Posterior cingulate gyrus (tissue), 11 donors: ENCODE measurements at regions not wholly inside any gene's neighbourhood (a gene's known extent, or its start where the extent isn't known, plus 50 kb on each side); places are given as distances from the start of the nearest gene placed in this dataset.
A peak's percentile ranks its signal among the peaks of the same experiment; 100 is the strongest.
"Not testable (repeated sequence)": the region's sequence is repeated elsewhere in the genome, so short reads cannot be mapped to it uniquely, and the experiment has no call there.

Experiments
- DNase-seq, 10 donors: peaks; one replicate each; pipeline versions ENCODE4 v3.0.0 to v3.0.0-alpha.2; 2020 to 2021; ENCODE audit warnings: mixed read lengths in 3 of 10
- intact Hi-C: fragments of 100-400 bp; cut with DNase I; formaldehyde crosslinking; loops from one replicate; pipeline ENCODE4 v1.15.1; 2023

DNA sequence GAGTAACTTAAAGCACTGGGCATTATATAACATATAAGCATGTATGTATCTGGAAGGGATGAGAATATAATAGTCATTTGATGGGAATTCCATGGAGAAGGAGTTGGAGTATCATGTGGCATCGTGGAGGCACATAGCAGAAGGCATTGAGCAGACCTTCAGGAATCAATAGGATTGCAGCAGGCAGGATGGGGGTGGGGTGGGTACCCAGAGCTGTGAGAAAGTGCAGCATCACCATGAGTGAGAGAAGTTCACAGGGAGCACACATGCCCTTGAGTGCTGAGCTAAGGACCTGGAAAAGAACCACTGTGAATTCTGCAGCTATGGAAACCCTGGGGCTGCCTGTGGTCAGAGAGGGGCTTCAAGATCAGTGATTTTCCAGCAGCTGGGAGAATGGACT is 57.3 kb downstream of the MED10 start:
- intact Hi-C loops = no loop called here
- no peak for DNase-seq

DNA sequence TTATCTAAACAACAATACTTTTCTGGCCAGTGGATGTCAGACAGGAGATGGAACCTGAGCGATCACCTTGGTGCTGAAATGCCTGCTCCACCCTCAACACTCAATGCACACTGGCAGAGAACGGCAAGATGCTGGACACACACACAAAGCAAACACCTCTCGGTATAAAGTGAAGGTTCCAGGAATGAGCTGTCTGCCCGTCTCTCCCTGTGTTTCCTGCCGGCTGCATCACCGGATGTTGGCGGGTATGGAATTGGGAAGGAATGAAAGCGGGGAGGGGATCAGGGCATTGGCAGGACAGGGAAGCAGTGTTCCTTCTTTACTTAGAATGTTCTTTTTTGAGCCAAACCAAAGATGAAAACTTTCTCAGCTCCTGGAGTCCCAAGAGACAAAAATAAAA is 59.2 kb downstream of the MED10 start:
- intact Hi-C loops = no loop called here
- peak in 2 of 10 donors; percentile 19 to 35 for DNase-seq

- peak in 1 of 10 donors; percentile 86 for DNase-seq
- intact Hi-C loops = no loop called here
Observed at GRCh38 chr5:6317116-6317798, 61.1 kb downstream of the MED10 start.

GRCh38 chr5:6315580-6315979 is 62.8 kb downstream of the MED10 start:
- DNase-seq = no peak
- intact Hi-C loops = no loop called here

DNA sequence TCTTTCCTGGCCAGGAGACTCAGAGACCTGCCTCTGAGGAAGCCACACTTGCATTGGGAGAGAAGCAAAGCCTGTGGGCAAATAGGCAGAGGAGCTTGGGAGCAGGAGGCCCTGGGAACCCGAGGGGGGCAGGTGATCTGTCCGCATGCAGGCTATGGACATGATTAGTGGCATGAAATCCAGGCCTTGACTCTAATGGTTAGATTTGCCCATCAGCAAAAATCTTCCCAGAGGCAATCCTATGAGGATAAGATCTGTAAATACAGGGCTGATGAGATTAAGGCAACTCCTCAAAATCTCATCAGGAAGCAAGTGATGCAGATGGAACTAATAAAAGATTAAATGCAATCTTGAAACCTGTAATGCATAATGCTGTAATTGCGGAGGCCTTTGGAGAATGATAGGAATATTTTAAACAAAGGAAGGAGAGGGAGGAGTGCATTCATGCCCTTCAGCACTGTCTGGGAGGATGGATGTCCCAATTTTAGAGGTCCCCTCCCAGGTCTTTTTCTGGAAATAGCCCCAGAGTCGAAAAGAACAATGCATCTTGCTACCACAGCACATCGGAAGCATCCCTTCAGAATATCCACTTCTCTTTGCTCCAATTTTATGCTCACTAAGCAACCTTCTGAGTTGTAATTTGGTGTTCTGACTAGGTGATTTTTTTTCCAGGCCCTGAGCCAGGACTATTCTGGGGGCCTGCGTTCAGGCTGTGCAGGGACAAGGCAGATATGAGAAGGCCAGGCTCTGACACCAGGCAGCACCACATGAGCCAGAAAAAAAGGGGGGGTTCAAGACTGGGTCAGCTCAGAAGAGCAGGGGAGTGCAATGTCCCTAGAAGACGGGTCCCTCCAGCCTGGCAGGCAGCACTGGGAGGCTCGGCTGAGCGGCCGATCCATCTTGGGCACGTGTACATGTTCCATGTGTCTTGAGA is 66.5 kb downstream of the MED10 start:
- intact Hi-C loops = no loop called here

GRCh38 chr5:6309949-6310348 is 68.4 kb downstream of the MED10 start:
- no peak for DNase-seq
- intact Hi-C loops = no loop called here

More for the DNA sequence above, 66.5 kb downstream of the MED10 start:
- no peak for DNase-seq

- DNase-seq = no peak
- intact Hi-C loops = no loop called here
Observed at GRCh38 chr5:6308683-6309082, 69.7 kb downstream of the MED10 start.

DNA sequence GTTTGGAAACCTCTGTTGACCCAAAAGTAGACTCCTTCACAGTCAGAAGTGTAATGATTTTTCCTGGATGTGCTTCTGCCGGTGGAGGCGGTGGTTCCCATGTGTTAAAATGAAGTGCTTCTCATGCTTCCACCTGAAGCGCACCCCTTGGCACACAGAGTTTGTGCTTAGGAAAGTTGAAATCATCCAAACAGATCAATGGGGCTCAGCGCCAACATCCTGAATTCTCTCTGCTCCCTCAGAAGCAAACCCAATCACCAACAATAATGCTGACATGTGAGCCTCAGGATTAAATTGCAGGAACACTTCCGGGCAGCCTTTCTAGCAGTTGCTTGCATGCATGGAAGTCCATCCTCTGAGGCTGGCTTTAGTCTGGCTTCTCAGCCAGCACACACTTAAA is 71.0 kb downstream of the MED10 start:
- intact Hi-C loops = no loop called here
- no peak for DNase-seq

- intact Hi-C loops = no loop called here
- DNase-seq = no peak
Observed at GRCh38 chr5:6305853-6306252, 72.5 kb downstream of the MED10 start.

- intact Hi-C loops = no loop called here
- no peak for DNase-seq
Observed at GRCh38 chr5:6302684-6303083, 75.7 kb downstream of the MED10 start.

DNA sequence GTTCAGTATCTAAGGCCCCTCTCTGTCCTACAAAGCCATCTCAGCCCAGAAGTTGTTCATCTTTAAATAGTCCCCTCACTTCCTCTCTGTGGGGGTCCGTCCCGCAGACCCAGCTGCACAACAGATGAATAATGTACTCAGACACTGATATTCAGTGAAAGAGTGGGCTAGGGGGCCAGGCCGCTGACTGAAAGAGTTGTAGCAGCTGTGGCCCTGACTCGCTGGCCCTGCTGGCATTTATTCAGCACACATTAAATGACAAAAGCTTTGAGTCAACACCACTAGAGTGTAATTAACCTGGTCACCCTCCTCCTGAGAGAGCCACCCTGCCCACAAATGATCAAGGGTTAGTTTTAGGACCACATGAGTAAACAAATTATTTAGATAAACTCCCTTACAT is 76.3 kb downstream of the MED10 start:
- no peak for DNase-seq
- intact Hi-C loops = no loop called here

DNA sequence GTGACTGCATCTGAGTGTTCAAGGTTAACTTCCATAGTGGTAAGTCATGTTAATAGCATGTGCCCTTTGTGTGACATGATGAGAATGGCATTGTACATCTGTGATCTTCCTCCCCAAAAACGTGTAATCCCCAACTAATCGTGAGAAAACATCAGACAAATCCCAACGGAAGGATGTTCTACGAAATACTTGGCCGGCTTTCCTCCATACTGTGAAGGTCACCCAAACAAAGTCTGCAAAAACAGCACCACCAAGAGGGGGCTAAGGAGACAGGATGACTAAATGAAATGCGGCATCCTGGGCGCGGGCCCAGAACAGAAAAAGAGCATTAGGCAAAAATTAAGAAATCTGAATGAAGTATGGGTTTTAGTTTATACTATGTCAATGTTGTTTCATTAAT is 81.8 kb downstream of the MED10 start:
- intact Hi-C loops = no loop called here
- no peak for DNase-seq

DNA sequence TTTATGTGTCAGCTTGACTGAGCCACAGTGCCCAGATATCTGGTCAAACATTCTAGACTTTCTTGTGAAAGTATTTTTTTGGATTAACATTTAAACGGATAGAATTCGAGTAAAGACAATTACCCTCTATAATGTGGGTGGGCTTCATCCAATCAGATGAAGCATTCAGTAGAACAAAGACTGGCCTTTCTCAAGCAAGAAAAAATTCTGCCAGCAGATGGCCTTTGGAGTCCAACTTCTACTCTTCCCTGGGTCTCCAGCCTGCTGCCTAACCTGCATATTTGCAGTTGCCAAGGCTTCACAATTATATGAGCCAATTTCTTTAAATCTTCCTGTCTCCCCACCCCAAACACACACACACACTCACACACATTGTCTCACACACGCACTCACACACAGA is 86.4 kb downstream of the MED10 start:
- no peak for DNase-seq
- intact Hi-C loops = no loop called here

DNA sequence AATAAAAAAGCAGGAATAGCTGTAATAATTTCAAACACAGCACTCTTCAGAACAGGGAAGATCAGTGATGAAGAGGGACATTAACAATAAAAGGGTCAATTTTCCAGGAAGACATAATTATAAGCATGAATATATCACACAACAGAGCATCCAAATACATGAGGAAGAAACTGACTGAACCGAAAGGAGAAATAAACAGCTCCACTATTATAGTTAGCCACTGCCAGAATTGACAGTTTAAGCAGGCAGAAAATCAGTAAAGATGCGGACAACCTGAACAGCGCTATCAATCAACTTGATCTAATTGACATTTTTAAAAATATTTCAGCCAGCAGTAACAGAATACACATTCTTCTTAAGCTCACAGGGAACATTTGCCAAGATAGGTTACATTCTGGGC is 89.1 kb downstream of the MED10 start:
- no peak for DNase-seq
- intact Hi-C loops = no loop called here

GRCh38 chr5:6287176-6287575 is 91.2 kb downstream of the MED10 start:
- DNase-seq = peak in 1 of 10 donors; percentile 83
- intact Hi-C loops = no loop called here

DNA sequence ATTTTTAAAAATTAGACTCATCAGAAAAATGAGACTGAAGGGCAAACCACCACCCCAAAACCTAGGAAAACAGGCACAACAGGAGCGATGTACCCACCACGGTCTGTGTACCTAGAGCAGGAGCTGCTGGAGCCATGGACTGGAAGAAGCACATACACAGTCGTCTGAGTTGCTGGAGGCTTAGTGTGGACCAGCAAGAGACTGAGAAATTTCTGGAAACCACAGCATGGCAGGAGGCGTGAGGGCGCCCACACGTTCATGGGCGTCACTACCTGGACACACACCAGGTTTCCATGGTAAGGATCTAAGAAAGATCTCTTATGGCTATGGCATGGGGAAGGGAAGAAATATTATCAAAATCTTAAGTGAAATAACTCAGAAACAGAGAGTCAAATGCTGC is 91.9 kb downstream of the MED10 start:
- intact Hi-C loops = no loop called here
- DNase-seq = peak in 4 of 10 donors; percentile 22 to 90 (median 51)

- intact Hi-C loops, DNase-seq: not testable (repeated sequence)
Observed at GRCh38 chr5:6284491-6284890, 93.9 kb downstream of the MED10 start.

- intact Hi-C loops = no loop called here
- no peak for DNase-seq
Observed at GRCh38 chr5:6282352-6282751, 96.0 kb downstream of the MED10 start.

GRCh38 chr5:6281818-6282217 is 96.5 kb downstream of the MED10 start:
- no peak for DNase-seq
- intact Hi-C loops = no loop called here

GRCh38 chr5:6280425-6281100 is 97.8 kb downstream of the MED10 start:
- intact Hi-C loops = no loop called here
- DNase-seq = no peak

DNA sequence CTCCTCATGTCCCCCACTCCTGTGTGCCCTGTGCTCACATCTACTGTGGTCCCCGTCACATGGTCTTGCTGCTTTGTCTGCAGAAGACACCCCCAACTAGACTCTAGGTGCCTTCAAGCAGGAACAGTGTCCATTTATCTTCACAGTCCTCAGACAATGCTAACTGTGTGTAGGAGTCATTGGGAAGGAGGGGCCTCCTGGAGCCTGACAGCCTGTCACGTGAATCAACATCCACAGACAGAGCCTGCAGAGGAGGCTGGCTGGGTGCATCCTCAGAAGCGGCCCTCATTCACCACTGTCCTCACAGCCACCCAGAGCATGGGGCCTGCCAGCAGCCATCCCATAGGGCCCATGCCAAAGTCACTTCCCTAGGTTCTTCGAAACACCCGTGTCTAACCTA is 98.7 kb downstream of the MED10 start:
- DNase-seq = peak in 5 of 10 donors; percentile 31 to 94 (median 62)
- intact Hi-C loops = no loop called here
